Activated CD4-positive, alpha-beta T cell treated with anti-CD3 and anti-CD28 coated beads, Interleukin-2, amount 10 ng/mL, durations not matched to agents 24 days and 14 days (primary cell): ENCODE measurements at regions not wholly inside any gene's neighbourhood (a gene's known extent, or its start where the extent isn't known, plus 50 kb on each side); places are given as distances from the start of the nearest gene placed in this dataset.

Experiments
- DNase-seq: peaks from one replicate; pipeline ENCODE4 v3.0.0; 2022
- H3K27ac Mint-ChIP-seq: one replicate; pipeline ENCODE4 v1.8.0; 2022; ENCODE audit warnings: mild to moderate bottlenecking, mixed read lengths
- H3K27me3 Mint-ChIP-seq: one replicate; pipeline ENCODE4 v1.8.0; 2022; ENCODE audit warnings: mixed read lengths
- H3K36me3 Mint-ChIP-seq: one replicate; pipeline ENCODE4 v1.8.0; 2022; ENCODE audit warnings: low read depth, mild to moderate bottlenecking, mixed read lengths
- H3K4me1 Mint-ChIP-seq: one replicate; pipeline ENCODE4 v1.8.0; 2021; ENCODE audit warnings: mixed read lengths
- H3K4me3 Mint-ChIP-seq: one replicate; pipeline ENCODE4 v1.8.0; 2022; ENCODE audit warnings: mild to moderate bottlenecking, moderate library complexity, mixed read lengths
- H3K9me3 Mint-ChIP-seq: one replicate; pipeline ENCODE4 v1.8.0; 2021; ENCODE audit warnings: mixed read lengths
- intact Hi-C: fragments of 100-400 bp; cut with micrococcal nuclease; formaldehyde crosslinking; loops from one replicate; pipeline ENCODE4 v1.15.1; 2023

GRCh38 chr20:52921340-52921739, 50.8 kb upstream of the TSHZ2 start:
- peaks cover 20% of the 10 kb centered on the region for H3K9me3 Mint-ChIP-seq
- DNase-seq: no peak
- no peak overlapping the region for H3K27ac Mint-ChIP-seq
- no peaks in the 10 kb centered on the region for H3K36me3 Mint-ChIP-seq
- H3K27me3 Mint-ChIP-seq: no peaks in the 10 kb centered on the region
- intact Hi-C loops: no loop called here
- peaks cover 5% of the 10 kb centered on the region for H3K4me1 Mint-ChIP-seq
- H3K4me3 Mint-ChIP-seq: no peak overlapping the region

DNA sequence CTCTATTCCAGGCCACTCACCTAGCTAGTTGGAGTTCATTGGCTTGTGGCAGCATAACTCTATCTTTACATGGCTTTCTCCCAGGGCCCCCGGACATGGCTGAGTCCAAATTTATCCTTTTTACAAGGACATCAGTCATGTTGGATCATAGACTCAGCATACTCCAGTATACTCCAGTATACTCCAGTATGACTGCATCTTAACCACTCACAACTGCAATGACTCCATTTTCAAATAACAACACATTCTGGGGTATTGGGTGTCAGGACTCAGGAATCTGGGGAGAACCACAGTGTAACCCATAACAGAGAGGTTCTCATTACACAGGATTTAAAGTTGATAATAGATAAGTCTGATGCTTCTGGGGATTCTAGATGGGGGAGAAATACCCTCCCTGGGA, 53.8 kb upstream of the TSHZ2 start:
- peaks cover 28% of the 10 kb centered on the region for H3K9me3 Mint-ChIP-seq
- H3K4me1 Mint-ChIP-seq: peaks cover 3% of the 10 kb centered on the region
- H3K36me3 Mint-ChIP-seq: no peaks in the 10 kb centered on the region
- H3K27ac Mint-ChIP-seq: no peak overlapping the region
- intact Hi-C loops: no loop called here
- no peaks in the 10 kb centered on the region for H3K27me3 Mint-ChIP-seq
- no peak overlapping the region for H3K4me3 Mint-ChIP-seq
- DNase-seq: no peak

DNA sequence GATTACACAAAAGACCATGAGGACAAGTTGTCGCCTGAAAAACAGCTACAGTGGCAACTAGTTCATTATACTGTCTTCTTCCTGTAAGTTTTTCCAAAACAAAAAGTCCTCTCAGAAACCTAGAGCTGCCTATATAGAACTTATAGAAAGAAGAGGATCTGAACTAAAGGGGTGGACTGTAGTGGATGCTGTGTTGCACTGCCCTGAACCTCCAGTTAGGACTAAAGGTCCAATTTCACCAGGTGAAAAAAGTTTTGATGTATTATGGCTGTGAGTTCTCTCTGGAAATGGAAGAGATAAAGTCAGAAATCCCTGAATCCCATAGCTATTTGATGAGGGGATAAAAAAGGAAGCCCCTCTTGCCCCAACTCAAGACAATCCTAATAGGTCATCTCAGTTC, 56.6 kb upstream of the TSHZ2 start:
- intact Hi-C loops: no loop called here
- no peaks in the 10 kb centered on the region for H3K27me3 Mint-ChIP-seq
- no peak overlapping the region for H3K27ac Mint-ChIP-seq
- H3K4me3 Mint-ChIP-seq: no peak overlapping the region
- H3K4me1 Mint-ChIP-seq: no peaks in the 10 kb centered on the region
- no peak for DNase-seq
- peaks cover 31% of the 10 kb centered on the region for H3K9me3 Mint-ChIP-seq
- H3K36me3 Mint-ChIP-seq: no peaks in the 10 kb centered on the region

GRCh38 chr20:52914870-52915269, 57.3 kb upstream of the TSHZ2 start:
- no peak overlapping the region for H3K4me3 Mint-ChIP-seq
- no peak overlapping the region for H3K27ac Mint-ChIP-seq
- no peak for DNase-seq
- peaks cover 31% of the 10 kb centered on the region for H3K9me3 Mint-ChIP-seq
- no peaks in the 10 kb centered on the region for H3K36me3 Mint-ChIP-seq
- peaks cover 1% of the 10 kb centered on the region for H3K4me1 Mint-ChIP-seq
- H3K27me3 Mint-ChIP-seq: no peaks in the 10 kb centered on the region
- intact Hi-C loops: no loop called here

DNA sequence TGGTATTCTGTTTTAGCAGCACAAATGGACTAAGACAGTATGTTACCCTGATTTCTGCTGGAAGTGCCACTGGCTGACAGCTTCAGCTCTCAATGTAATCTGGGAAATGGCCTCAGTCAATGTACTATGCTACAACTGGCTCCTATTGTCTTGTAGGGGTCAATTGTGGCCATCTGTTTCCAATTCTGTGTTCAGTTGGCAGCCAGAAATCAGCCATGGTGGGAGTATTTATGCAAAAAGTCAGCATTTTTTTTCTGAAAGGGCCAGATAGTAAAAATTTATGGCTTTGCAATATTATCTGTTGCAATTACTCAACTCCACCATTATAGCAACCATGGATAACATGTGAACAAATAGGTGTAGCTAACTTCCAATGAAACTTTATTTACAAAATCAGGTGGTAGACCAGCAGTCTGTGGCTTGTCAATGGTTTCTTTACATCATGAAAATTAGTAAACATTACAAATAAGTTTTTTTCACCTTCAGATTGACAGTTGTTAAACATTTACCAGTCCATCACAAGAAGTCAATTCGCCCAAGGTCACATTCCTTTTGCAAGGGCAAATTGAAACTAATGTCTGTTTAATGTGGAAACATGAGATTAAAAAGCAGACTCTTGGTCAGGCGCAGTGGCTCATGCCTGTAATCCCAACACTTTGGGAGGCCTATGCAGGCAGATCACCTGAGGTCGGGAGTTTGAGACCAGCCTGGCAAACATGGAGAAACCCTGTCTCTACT, 58.3 kb upstream of the TSHZ2 start:
- Mint-ChIP-seq H3K4me1 (peaks cover 4% of the 10 kb centered on the region), H3K27ac (no peak overlapping the region), H3K9me3 (peaks cover 31% of the 10 kb centered on the region), H3K27me3 (no peaks in the 10 kb centered on the region), H3K36me3 (no peaks in the 10 kb centered on the region), H3K4me3 (no peak overlapping the region)
- intact Hi-C loops: no loop called here
- DNase-seq: no peak

GRCh38 chr20:52905241-52905994, 66.7 kb upstream of the TSHZ2 start:
- Mint-ChIP-seq H3K36me3 (no peaks in the 10 kb centered on the region), H3K9me3 (no peaks in the 10 kb centered on the region), H3K27ac (no peak overlapping the region), H3K4me1 (peaks cover 4% of the 10 kb centered on the region), H3K4me3 (no peak overlapping the region), H3K27me3 (peaks cover 11% of the 10 kb centered on the region)
- no peak for DNase-seq
- intact Hi-C loops: no loop called here

GRCh38 chr20:52904837-52905236, 67.3 kb upstream of the TSHZ2 start:
- H3K27ac Mint-ChIP-seq: no peak overlapping the region
- no peak overlapping the region for H3K4me3 Mint-ChIP-seq
- no peak for DNase-seq
- H3K27me3 Mint-ChIP-seq: peaks cover 11% of the 10 kb centered on the region
- intact Hi-C loops: no loop called here
- H3K4me1 Mint-ChIP-seq: peaks cover 3% of the 10 kb centered on the region
- H3K36me3 Mint-ChIP-seq: no peaks in the 10 kb centered on the region
- no peaks in the 10 kb centered on the region for H3K9me3 Mint-ChIP-seq

- intact Hi-C loops: no loop called here
- no peaks in the 10 kb centered on the region for H3K36me3 Mint-ChIP-seq
- no peak overlapping the region for H3K4me3 Mint-ChIP-seq
- no peak overlapping the region for H3K27ac Mint-ChIP-seq
- peaks cover 5% of the 10 kb centered on the region for H3K4me1 Mint-ChIP-seq
- DNase-seq: no peak
- peaks cover 12% of the 10 kb centered on the region for H3K9me3 Mint-ChIP-seq
- H3K27me3 Mint-ChIP-seq: peaks cover 15% of the 10 kb centered on the region
Measured at GRCh38 chr20:52899041-52899608, 73.0 kb upstream of the TSHZ2 start.

DNA sequence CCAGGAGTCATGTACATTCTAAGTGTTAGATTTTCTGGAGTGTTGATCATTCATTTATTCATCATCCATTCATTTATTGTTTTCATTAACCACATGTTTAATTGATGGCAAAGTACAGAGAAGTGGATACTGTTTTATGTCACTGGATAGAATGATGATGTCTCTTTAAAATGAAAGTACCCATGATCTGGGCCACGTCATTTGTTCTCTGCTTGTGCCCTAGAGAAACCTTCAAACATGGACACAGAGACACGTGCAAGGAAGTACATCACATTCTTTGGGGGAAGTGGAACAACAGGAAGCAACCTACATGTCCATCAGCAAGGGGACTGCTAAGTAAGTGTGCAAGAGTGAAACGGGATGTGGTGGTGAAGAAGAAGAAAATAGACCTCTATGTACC, 75.8 kb upstream of the TSHZ2 start:
- Mint-ChIP-seq H3K36me3 (no peaks in the 10 kb centered on the region), H3K27me3 (peaks cover 7% of the 10 kb centered on the region), H3K4me1 (peaks cover 5% of the 10 kb centered on the region), H3K27ac (no peak overlapping the region), H3K9me3 (peaks cover 16% of the 10 kb centered on the region), H3K4me3 (no peak overlapping the region)
- DNase-seq: no peak
- intact Hi-C loops: no loop called here

DNA sequence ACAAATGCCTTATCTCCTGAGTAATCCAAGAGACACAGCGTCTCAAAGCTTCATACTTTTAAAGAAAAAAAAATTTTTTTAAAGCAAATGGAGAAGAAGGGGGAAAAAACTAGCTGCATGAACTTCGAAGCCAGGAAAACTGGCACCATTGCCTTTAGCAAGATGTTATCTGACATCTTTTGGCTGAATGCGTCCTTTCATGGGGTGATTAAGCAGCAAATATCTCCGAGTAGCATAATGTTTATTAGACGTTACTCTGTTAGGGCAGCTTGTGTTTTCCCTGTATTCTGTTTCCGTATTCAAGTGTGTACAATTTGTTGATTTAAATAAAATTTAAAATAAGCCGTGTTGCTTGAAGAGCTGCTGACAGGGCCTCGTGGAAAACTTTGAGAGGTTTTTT, 76.5 kb upstream of the TSHZ2 start:
- no peak for DNase-seq
- peaks cover 20% of the 10 kb centered on the region for H3K9me3 Mint-ChIP-seq
- H3K4me1 Mint-ChIP-seq: peaks cover 5% of the 10 kb centered on the region
- H3K36me3 Mint-ChIP-seq: no peaks in the 10 kb centered on the region
- H3K27me3 Mint-ChIP-seq: peaks cover 7% of the 10 kb centered on the region
- no peak overlapping the region for H3K4me3 Mint-ChIP-seq
- intact Hi-C loops: no loop called here
- H3K27ac Mint-ChIP-seq: no peak overlapping the region

DNA sequence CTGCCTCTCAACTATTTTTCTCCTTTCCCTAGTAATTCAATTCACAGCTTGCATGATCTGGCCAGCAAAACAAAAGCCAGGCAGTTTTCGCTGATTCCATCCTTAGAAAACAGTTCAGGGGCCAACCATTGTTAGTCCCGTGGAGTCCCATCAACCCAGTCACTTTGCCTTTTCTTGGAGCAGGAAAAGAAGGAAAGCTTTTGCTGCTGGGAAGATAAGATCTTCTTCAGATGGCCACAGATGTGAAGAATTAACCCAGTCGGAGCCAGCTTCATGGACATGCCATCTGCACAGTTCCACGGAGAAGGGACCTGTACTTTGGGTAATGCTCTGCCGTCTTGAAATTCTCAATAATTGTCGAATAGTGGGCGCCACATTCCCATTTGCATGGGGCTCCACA, 76.9 kb upstream of the TSHZ2 start:
- H3K27me3 Mint-ChIP-seq: peaks cover 7% of the 10 kb centered on the region
- no peak overlapping the region for H3K27ac Mint-ChIP-seq
- no peak for DNase-seq
- peaks cover 20% of the 10 kb centered on the region for H3K9me3 Mint-ChIP-seq
- intact Hi-C loops: no loop called here
- no peak overlapping the region for H3K4me3 Mint-ChIP-seq
- H3K36me3 Mint-ChIP-seq: no peaks in the 10 kb centered on the region
- peaks cover 5% of the 10 kb centered on the region for H3K4me1 Mint-ChIP-seq

GRCh38 chr20:52893498-52893897, 78.7 kb upstream of the TSHZ2 start:
- Mint-ChIP-seq H3K27me3 (peaks cover 5% of the 10 kb centered on the region), H3K9me3 (peaks cover 17% of the 10 kb centered on the region), H3K27ac (no peak overlapping the region), H3K36me3 (no peaks in the 10 kb centered on the region), H3K4me1 (peaks cover 5% of the 10 kb centered on the region), H3K4me3 (no peak overlapping the region)
- no peak for DNase-seq
- intact Hi-C loops: no loop called here

DNA sequence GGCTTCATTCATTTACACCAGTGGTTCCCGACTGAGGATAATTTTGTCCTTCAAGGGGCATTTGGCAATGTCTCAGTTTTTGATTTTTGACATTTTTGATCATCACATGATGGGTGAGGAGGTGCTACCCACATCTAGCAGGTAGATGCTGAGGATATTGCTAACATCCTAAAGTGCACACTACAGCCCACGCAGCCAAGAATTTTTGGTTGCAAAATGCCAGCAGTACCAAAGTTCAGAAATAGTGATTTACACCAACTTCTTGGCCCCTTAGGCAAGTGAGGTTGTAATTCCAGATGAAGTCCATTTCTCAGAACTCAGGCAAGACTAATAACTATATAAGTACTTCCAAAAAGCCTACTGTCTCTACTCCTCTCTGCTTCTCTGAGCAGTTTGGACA, 80.1 kb upstream of the TSHZ2 start:
- Mint-ChIP-seq H3K27me3 (peaks cover 6% of the 10 kb centered on the region), H3K4me3 (no peak overlapping the region), H3K36me3 (no peaks in the 10 kb centered on the region), H3K9me3 (peaks cover 18% of the 10 kb centered on the region), H3K4me1 (peaks cover 5% of the 10 kb centered on the region), H3K27ac (no peak overlapping the region)
- intact Hi-C loops: no loop called here
- no peak for DNase-seq

GRCh38 chr20:52890130-52890529, 82.0 kb upstream of the TSHZ2 start:
- no peak overlapping the region for H3K4me3 Mint-ChIP-seq
- H3K9me3 Mint-ChIP-seq: peaks cover 17% of the 10 kb centered on the region
- peaks cover 9% of the 10 kb centered on the region for H3K27me3 Mint-ChIP-seq
- no peaks in the 10 kb centered on the region for H3K4me1 Mint-ChIP-seq
- DNase-seq: no peak
- H3K27ac Mint-ChIP-seq: no peak overlapping the region
- no peaks in the 10 kb centered on the region for H3K36me3 Mint-ChIP-seq
- intact Hi-C loops: no loop called here
